ENCODE measurements at regions not wholly inside any gene's neighbourhood (a gene's known extent, or its start where the extent isn't known, plus 50 kb on each side); places are given as distances from the start of the nearest gene placed in this dataset.

- TF ChIP-seq SMC3 (IDR thresholded peaks at IDR 0.05; ENCODE audit: low read depth, low read length) (no peak), REST (IDR thresholded peaks at IDR 0.05; ENCODE audit: low read depth, low read length) (no peak)
- Histone ChIP-seq H3K27ac (ENCODE audit: low read depth in 2 of 2, low read length in 1 of 2) (no peak overlapping the region), H3K79me2 (ENCODE audit: insufficient read depth) (no peaks in the 10 kb centered on the region), H3K9me3 (no peaks in the 10 kb centered on the region), H3F3A (replicated peaks; ENCODE audit: insufficient read depth) (no peaks in the 10 kb centered on the region), H4K20me1 (ENCODE audit: insufficient read depth) (no peaks in the 10 kb centered on the region), H3K9ac (no peak overlapping the region), H3K4me3 (ENCODE audit: low read depth in 2 of 2, low read length in 1 of 2) (no peak overlapping the region), H3K9me2 (no peaks in the 10 kb centered on the region), H3K27me3 (ENCODE audit: insufficient read depth) (no peaks in the 10 kb centered on the region), H3K4me2 (no peak overlapping the region), H2AFZ (ENCODE audit: low read depth) (no peak overlapping the region), H3K36me3 (replicated peaks in 1 of 2; ENCODE audit: control insufficient read depth in 1 of 2, insufficient read depth in 2 of 2, low read length in 1 of 2) (no peaks in the 10 kb centered on the region), H3K4me1 (ENCODE audit: control insufficient read depth in 1 of 2, insufficient read depth in 2 of 2, low read depth in 1 of 2, low read length in 1 of 2) (no peaks in the 10 kb centered on the region)
- POLR2A ChIA-PET: no interaction called here
- DNase-seq: no peak
- 0% methylated on average over 2 of the region's 2 CpGs for WGBS (ENCODE audit: low lambda C conversion rate)
- CTCF ChIA-PET: no interaction called here
These were observed 749.6 kb downstream of the RAB28 start for GRCh38 chr4:12734586-12734985.

GRCh38 chr4:12729384-12729783, 754.8 kb downstream of the RAB28 start:
- TF ChIP-seq RAD21 (IDR thresholded peaks at IDR 0.05; ENCODE audit: low read length) (peak; percentile 57), SMC3 (IDR thresholded peaks at IDR 0.05; ENCODE audit: low read depth, low read length) (0 out of 2 replicates have a peak, but pooled peaks have one; percentile 15), CTCF (IDR thresholded peaks at IDR 0.05) (peak; percentile 47), EP300 (IDR thresholded peaks at IDR 0.05; ENCODE audit: borderline replicate concordance in 1 of 2, low read depth in 1 of 2, low read length in 1 of 2) (no peak), FOSL2 (IDR thresholded peaks at IDR 0.05; ENCODE audit: borderline replicate concordance, low read depth) (no peak)
- no peaks in the 10 kb centered on the region for H3K9me3 ChIP-seq
- H3K9ac ChIP-seq: no peak overlapping the region
- H3K4me3 ChIP-seq (ENCODE audit: low read depth in 2 of 2, low read length in 1 of 2): no peak overlapping the region
- 0% methylated on average over 1 of the region's 1 CpG for WGBS (ENCODE audit: low lambda C conversion rate)
- H3K79me2 ChIP-seq (ENCODE audit: insufficient read depth): no peaks in the 10 kb centered on the region
- H3K27ac ChIP-seq (ENCODE audit: low read depth in 2 of 2, low read length in 1 of 2): no peak overlapping the region
- no peaks in the 10 kb centered on the region for H4K20me1 ChIP-seq (ENCODE audit: insufficient read depth)
- no peak overlapping the region for H2AFZ ChIP-seq (ENCODE audit: low read depth)
- H3F3A ChIP-seq (replicated peaks; ENCODE audit: insufficient read depth): no peaks in the 10 kb centered on the region
- DNase-seq: peak; percentile 10
- H3K4me1 ChIP-seq (ENCODE audit: control insufficient read depth in 1 of 2, insufficient read depth in 2 of 2, low read depth in 1 of 2, low read length in 1 of 2): no peaks in the 10 kb centered on the region
- no peaks in the 10 kb centered on the region for H3K9me2 ChIP-seq
- ChIA-PET POLR2A (no interaction called here), CTCF (interaction anchor here (0.5 to 1.6 kb wide), 12 partner anchors 8 to 925 kb away, joined by 3 to 6 read pairs (median 3); no protein-coding TSS in a partner anchor)
- H3K36me3 ChIP-seq (replicated peaks in 1 of 2; ENCODE audit: control insufficient read depth in 1 of 2, insufficient read depth in 2 of 2, low read length in 1 of 2): no peaks in the 10 kb centered on the region
- no peaks in the 10 kb centered on the region for H3K27me3 ChIP-seq (ENCODE audit: insufficient read depth)
- no peak overlapping the region for H3K4me2 ChIP-seq
